Colonic mucosa (tissue), 4 donors: ENCODE measurements at regions not wholly inside any gene's neighbourhood (a gene's known extent, or its start where the extent isn't known, plus 50 kb on each side); places are given as distances from the start of the nearest gene placed in this dataset.

Experiments used
- DNase-seq: peaks from one replicate; pipeline ENCODE4 v3.0.0-alpha.2; 2020
- H3K27ac ChIP-seq: fragments of 200-600 bp; one replicate; pipeline ENCODE4 v1.8.0; 2021
- H3K27me3 ChIP-seq: fragments of 200-600 bp; one replicate; pipeline ENCODE4 v1.8.0; 2021
- H3K36me3 ChIP-seq: fragments of 200-600 bp; one replicate; pipeline ENCODE4 v1.8.0; 2021
- H3K4me1 ChIP-seq: fragments of 200-600 bp; one replicate; pipeline ENCODE4 v1.8.0; 2021; ENCODE audit warnings: mild to moderate bottlenecking
- H3K4me3 ChIP-seq: fragments of 200-600 bp; one replicate; pipeline ENCODE4 v1.8.0; 2021
- H3K9ac ChIP-seq, 2 donors: one replicate each; pipeline ENCODE4 v1.7.0; 2013; ENCODE audit warnings: control low read depth in 2 of 2, low read depth in 2 of 2, low read length in 2 of 2
- H3K9me3 ChIP-seq: fragments of 200-600 bp; one replicate; pipeline ENCODE4 v1.8.0; 2021
- CTCF ChIP-seq: fragments of 200-600 bp; IDR thresholded peaks from one replicate; pipeline ENCODE4 v1.8.0; 2022; ENCODE audit warnings: antibody characterized with exemption, mild to moderate bottlenecking
- intact Hi-C: fragments of 100-400 bp; cut with DNase I; formaldehyde crosslinking; loops from one replicate; pipeline ENCODE4 v1.14.1; 2022
- donor health status: healthy.
- donor health status: DM: no; HTN: no; CAD: no.
- donor health status: DM: no; HTN: no; CAD: no.

- Histone ChIP-seq H3K4me1 (no peaks in the 10 kb centered on the region), H3K9me3 (no peaks in the 10 kb centered on the region), H3K27ac (no peak overlapping the region), H3K27me3 (no peaks in the 10 kb centered on the region), H3K36me3 (no peaks in the 10 kb centered on the region), H3K4me3 (no peak overlapping the region), H3K9ac (no peak overlapping the region)
- intact Hi-C loops = no loop called here
- no peak for DNase-seq
- TF ChIP-seq CTCF = no peak
Measured at GRCh38 chr11:127632546-127632945, 632.0 kb upstream of the KIRREL3 start.

- Histone ChIP-seq H3K27ac (no peak overlapping the region), H3K4me3 (no peak overlapping the region), H3K9ac (no peak overlapping the region), H3K27me3 (no peaks in the 10 kb centered on the region), H3K4me1 (no peaks in the 10 kb centered on the region), H3K36me3 (no peaks in the 10 kb centered on the region), H3K9me3 (no peaks in the 10 kb centered on the region)
- TF ChIP-seq CTCF = no peak
- no peak for DNase-seq
- intact Hi-C loops = no loop called here
Measured at GRCh38 chr11:127631974-127632373, 631.4 kb upstream of the KIRREL3 start.

DNA sequence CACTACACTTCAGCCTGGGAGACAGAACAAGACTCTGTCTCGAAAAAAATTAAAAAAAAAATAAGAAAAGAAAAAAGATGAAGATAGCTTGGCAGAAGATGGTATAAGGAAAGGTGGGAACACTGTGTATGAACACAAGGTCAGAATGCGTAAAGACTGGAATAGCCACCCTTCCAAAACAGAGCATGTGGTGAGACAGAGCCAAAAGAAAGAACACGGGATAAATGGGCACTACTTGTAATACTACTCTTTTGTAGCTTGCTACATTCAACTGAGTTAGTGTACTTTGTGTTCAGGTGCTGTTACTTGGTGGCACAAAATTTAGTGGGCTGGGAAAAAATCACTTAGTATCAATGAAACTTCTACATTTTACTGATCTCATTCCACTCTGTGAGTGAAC lies 628.6 kb upstream of the KIRREL3 start:
- Histone ChIP-seq H3K4me3 (no peak overlapping the region), H3K36me3 (no peaks in the 10 kb centered on the region), H3K27me3 (no peaks in the 10 kb centered on the region), H3K4me1 (no peaks in the 10 kb centered on the region), H3K27ac (no peak overlapping the region), H3K9me3 (no peaks in the 10 kb centered on the region), H3K9ac (no peak overlapping the region)
- DNase-seq = no peak
- intact Hi-C loops = no loop called here
- no peak for TF ChIP-seq CTCF

DNA sequence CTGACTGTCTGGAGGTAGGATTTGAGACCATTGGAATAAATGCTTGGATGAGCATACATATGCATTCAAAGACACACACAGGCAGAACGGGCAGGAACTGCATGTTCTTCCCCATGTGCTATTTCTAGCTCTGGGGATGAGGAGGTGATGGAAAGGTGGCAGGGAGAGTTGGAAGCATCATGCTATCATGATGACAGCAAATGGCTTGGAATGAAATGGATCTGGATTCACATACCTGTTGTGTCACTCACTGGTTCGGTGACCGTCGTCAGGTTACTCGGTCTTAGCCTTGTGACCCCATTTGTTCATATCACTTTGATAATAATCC lies 627.9 kb upstream of the KIRREL3 start:
- no peak for TF ChIP-seq CTCF
- Histone ChIP-seq H3K4me1 (no peaks in the 10 kb centered on the region), H3K9me3 (no peaks in the 10 kb centered on the region), H3K9ac (no peak overlapping the region), H3K27ac (no peak overlapping the region), H3K4me3 (no peak overlapping the region), H3K27me3 (no peaks in the 10 kb centered on the region), H3K36me3 (no peaks in the 10 kb centered on the region)
- intact Hi-C loops = no loop called here
- DNase-seq = no peak

- Histone ChIP-seq H3K36me3 (no peaks in the 10 kb centered on the region), H3K27me3 (no peaks in the 10 kb centered on the region), H3K4me1 (no peaks in the 10 kb centered on the region), H3K4me3 (no peak overlapping the region), H3K9ac (no peak overlapping the region), H3K27ac (no peak overlapping the region), H3K9me3 (no peaks in the 10 kb centered on the region)
- intact Hi-C loops = no loop called here
- DNase-seq = peak; percentile 72
- no peak for TF ChIP-seq CTCF
Measured at GRCh38 chr11:127627629-127628457, 627.3 kb upstream of the KIRREL3 start.
